MM.1S (cell line): ENCODE measurements at regions not wholly inside any gene's neighbourhood (a gene's known extent, or its start where the extent isn't known, plus 50 kb on each side); places are given as distances from the start of the nearest gene placed in this dataset.

Source experiments
- CTCF ChIP-seq: fragments of 300-600 bp; sonication (generic); IDR thresholded peaks from 2 replicates; pipeline ENCODE4 v1.5.1; 2016; ENCODE audit warnings: antibody characterized with exemption, low read length, mixed read lengths
- EZH2 ChIP-seq: fragments of 300-600 bp; sonication (generic); optimal IDR thresholded peaks from 2 replicates; pipeline ENCODE3; 2017; ENCODE audit warnings: low read depth, mild to moderate bottlenecking, antibody characterized with exemption, low read length, mixed read lengths
- EZH2phosphoT487 ChIP-seq: fragments of 300-600 bp; sonication (generic); IDR thresholded peaks from 2 replicates; pipeline ENCODE4 v1.6.1; 2018; ENCODE audit warnings: antibody characterized with exemption, low read length

- no peak for TF ChIP-seq CTCF
- no peak for TF ChIP-seq EZH2
- no peak for TF ChIP-seq EZH2phosphoT487
Measured at GRCh38 chr3:110323349-110323748, 748.3 kb upstream of the NECTIN3 start.
